GM21390 (cell line): ENCODE measurements at regions not wholly inside any gene's neighbourhood (a gene's known extent, or its start where the extent isn't known, plus 50 kb on each side); places are given as distances from the start of the nearest gene placed in this dataset.
"Not testable (repeated sequence)": the region's sequence is repeated elsewhere in the genome, so short reads cannot be mapped to it uniquely, and the experiment has no call there.

Experiments
- ATAC-seq: cut with Tn5 transposase; IDR thresholded peaks from one replicate; pipeline ENCODE4 v1.9.1; 2021; ENCODE audit not compliant: unreplicated experiment

- ATAC-seq: not testable (repeated sequence)
Measured at GRCh38 chr7:150045596-150045995, 171.8 kb downstream of the ATP6V0E2 start.

GRCh38 chr7:150046290-150047194 is 172.8 kb downstream of the ATP6V0E2 start:
- ATAC-seq: not testable (repeated sequence)

DNA sequence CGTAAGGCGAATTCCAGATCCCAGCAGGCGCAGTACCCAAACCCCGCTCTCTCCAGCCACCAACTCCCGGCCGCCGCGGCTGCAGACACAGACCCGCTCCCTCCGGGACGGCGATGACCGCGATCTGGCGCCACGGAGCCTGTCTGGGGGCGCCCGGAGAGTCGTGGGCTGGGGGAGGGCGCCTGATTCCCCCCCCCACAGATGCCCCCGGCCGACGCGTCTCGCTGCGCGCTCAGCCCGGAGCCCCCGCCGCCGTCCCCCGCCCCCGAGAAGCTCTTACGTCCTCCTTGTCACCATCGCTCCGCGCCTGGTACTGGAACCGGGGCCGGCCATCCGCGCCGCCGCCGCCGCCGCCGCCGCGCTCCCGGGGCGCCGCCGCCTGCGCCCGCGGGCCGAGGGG is 173.6 kb downstream of the ATP6V0E2 start:
- ATAC-seq: not testable (repeated sequence)

DNA sequence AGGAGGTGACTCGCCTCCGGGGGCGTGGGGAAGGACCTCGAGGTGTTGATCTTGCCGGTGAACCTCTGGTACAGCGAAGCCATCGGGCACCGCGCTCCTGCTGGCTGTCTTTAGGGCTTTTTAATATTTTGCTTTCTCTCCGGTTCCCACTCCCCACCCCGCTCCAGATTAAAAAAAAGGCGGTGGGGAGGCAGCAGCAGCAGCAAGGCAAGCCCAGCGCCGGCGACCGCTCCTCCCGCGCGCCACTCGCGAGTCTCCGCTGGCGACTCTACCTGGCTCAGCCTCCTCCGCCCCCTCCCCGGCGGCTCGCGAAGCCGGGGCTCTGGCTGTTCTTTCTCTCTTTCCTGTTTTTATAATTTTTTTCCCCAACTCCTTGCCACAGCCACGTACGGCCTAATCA is 174.0 kb downstream of the ATP6V0E2 start:
- ATAC-seq: not testable (repeated sequence)

DNA sequence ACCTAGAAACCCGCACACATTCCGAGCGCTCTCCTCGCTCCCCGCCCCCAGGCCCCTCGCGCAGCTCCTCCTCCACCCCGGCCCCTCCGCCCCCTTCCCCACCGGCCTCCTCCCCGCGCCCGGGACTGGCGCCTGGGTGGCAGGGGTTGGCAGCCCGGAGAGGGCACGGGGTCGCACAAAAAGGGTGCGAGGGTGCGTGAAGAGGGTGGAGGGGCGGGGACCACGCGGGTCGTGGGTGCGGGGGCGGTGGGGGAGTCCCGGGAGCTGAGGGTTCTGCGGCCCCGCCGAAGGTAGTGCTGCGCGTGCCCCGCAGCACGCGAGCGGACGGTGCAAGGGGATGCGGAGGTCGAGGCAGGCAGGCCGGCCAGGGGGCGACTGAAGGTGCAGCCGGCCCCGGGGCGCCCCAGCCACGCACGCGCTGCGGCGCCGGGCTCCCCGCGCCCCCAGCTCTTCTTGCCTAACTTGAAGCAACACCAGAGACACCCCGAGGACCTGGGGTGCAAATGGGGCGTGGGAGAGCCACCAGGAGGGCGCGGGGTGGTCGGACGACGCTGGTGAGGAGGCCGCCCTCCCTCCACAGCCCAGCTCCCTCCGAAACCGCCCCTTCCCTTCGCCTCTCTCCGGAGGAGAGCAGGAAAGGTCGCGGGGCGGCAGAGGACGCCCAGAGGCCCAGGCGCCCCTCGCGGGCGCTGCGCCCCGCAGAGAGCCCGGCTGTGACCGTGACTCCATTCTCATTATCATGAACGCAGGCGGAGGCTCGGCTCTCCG is 174.7 kb downstream of the ATP6V0E2 start:
- ATAC-seq: not testable (repeated sequence)

DNA sequence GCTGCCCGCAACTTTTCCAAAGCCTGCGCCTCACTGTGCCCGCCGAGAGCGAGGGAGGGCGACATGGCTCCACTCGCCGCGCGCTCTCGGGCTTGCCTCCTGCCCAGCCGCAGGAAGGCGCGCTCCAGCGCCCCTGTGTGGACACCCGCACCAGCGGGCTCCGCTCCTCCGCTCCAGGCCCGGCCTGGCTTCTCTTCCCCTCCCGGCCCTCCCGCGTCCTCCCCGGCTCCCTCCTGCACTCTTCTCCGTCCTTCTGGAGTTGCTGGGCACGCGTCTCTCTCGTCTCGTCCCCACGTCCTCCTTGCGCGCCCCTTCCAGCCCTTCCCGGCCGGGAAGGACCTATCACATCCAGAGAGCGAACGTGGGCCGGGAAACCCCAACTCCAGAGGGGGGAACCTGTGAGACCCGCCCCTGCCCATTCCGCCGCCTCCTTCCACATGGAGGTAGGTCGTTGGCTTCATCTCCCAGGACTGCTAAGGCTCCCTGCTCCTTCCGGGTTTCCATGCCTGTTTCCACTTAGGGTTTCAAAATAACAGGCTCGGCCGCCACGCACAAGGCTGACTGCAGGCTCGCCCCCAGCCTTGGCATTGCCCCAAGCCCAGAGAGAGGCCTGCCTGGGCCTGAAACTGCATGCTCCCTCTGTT is 175.4 kb downstream of the ATP6V0E2 start:
- not testable (repeated sequence) for ATAC-seq

DNA sequence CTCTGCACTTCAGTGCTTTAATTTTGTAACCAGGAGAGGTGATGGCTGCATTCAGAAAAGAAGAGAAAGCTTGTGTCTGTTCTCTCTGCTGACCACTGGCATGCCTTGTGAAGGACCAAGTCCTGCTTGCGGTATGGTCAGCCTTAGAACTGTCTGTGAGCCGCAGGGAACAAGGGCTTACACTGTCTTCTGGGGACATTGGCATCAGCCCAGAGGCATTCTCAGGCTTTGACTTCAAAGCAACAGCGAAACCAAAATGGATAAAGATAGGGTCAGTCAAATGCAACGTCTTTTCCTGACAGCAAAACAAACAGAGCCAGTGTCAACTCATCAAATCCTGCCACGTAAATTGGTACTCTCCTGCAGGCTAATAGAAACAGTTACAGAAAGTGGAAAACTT is 179.6 kb downstream of the ATP6V0E2 start:
- not testable (repeated sequence) for ATAC-seq

- not testable (repeated sequence) for ATAC-seq
Measured at GRCh38 chr7:150054242-150054641, 180.5 kb downstream of the ATP6V0E2 start.

DNA sequence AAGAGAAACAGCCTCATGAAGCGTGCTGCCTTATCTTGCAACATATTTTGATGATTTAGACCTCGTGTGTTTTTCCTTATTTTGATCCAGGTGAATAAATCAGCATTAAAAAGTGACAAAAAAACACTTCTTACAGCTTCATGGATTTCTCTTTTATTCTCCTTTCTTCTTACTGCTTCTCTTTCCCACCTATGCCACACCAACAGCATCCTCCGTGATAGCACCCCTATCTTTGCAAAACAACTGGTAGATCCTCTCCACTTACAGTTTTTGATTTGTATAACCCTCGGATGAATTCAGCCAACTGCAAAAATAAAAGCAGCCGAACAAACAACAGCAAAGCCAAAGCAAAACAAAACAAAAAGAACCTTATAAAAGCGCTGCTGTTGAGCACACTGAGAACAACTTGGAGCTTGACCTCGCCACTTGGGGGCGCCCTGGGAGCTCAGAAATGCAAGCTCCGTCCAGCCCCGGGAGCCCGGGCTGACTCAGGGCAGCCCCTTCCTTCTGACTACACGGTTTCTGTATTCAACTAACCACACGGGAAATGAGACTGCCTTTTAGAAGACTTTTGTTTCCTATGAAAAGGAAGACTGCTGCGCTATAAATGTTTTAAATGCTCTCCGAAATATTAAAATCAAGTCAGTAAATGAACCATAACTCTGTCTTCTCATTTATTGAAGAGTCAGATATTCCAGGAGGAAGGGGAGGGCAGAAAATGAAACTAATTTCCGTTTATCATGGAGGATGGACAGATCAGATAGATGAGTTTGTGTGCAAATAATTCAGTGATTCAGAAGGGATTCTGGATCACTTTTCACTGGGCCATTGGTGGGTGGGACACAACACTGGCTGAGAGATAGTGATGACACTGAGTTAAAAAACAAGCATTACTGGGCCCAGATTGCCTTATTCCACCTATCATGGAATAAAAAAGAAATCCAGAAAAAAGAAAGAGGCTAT is 186.8 kb downstream of the ATP6V0E2 start:
- peak; percentile 97 for ATAC-seq

DNA sequence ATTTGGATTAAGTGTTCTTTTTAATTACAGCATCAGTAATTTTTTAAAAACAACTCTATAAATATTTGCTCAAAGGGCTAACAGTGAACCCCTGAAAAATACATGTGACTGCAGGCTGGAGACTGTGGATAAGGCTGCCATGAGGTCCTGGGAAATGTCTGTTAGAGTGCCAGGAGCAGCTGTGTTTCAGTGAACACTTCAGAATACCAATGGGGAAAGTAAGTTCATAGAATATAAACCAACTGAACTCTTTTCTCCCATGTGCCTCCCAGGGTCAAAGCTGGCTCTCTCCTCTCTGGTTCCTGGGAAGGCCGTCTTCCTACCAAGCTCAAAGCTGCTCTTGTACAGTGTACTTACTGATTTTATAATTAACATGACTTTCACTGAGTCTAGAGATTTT is 189.4 kb downstream of the ATP6V0E2 start:
- not testable (repeated sequence) for ATAC-seq

- ATAC-seq: not testable (repeated sequence)
Measured at GRCh38 chr7:150069555-150070313, 196.0 kb downstream of the ATP6V0E2 start.

DNA sequence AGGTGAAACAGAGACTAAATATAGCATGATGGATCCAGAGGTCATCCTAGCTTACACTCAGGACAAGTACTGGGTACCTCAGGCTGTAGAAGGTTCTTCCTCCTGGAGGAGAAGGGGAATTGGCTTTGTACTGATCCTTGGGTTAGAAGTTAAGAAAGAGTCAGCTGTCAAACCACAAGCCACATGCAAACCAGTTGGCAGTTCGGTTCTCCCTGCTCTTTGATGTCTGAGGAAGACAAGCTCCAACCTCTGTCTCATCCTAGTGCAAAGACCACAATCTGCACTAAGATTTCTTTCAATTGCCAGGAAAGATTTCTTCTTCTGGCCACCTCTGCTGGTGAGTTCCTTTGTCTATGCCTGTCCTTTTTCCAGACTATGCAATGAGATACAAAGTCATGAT is 203.8 kb downstream of the ATP6V0E2 start:
- ATAC-seq: not testable (repeated sequence)

GRCh38 chr7:150081865-150082264 is 208.1 kb downstream of the ATP6V0E2 start:
- ATAC-seq: not testable (repeated sequence)

DNA sequence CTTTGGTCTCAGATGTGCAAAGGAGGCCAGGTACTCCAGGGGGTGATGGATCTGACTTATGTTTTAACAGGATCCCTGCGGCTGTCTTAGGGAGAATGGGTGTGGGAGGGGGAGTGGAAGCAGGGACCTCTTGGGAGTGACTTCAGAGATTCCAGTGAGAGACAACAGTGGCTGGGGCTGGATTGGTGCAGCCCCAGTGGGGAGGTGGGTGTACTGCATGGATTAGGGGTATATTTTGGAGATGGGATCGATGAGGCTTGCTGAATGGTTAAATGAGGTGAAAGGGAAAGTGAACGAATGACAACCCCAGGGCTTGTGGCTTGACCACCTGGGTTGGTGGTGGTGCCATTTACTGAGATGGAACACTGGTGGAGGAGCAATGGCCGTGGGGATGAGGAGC is 211.0 kb downstream of the ATP6V0E2 start:
- ATAC-seq: not testable (repeated sequence)

DNA sequence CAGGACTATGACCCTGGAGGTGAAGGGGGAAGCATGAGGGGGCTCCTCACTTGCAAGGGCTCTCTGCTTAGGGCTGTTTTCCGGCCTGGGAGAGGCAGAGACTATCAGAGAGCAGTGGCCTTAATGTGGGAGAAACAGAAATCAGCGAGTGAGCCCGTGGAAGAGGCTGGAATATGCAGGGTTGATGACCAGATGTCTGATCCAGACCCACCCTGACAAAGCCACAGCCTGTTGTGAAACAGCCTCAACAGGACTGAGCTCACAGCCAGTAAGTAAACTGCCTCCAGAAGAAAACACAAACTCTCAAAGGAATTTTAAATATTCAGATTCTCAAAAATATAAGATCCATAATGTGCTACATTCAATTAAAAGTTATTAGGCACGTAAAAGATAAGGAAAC is 213.7 kb downstream of the ATP6V0E2 start:
- ATAC-seq: not testable (repeated sequence)

GRCh38 chr7:150089139-150089538 is 215.4 kb downstream of the ATP6V0E2 start:
- not testable (repeated sequence) for ATAC-seq

GRCh38 chr7:150090776-150091175 is 217.0 kb downstream of the ATP6V0E2 start:
- ATAC-seq: not testable (repeated sequence)

- not testable (repeated sequence) for ATAC-seq
Measured at GRCh38 chr7:150093897-150094296, 220.1 kb downstream of the ATP6V0E2 start.
